ENCODE measurements at regions not wholly inside any gene's neighbourhood (a gene's known extent, or its start where the extent isn't known, plus 50 kb on each side); places are given as distances from the start of the nearest gene placed in this dataset.
"Not testable (repeated sequence)": the region's sequence is repeated elsewhere in the genome, so short reads cannot be mapped to it uniquely, and the experiment has no call there.

GRCh38 chr18:51570071-51570470, 372.6 kb upstream of the MEX3C start:
- not testable (repeated sequence) for TF ChIP-seq POLR2A, CTCF (IDR thresholded peaks at IDR 0.05)

Measured in stomach (tissue), 4 donors.